Fibroblast of lung (primary cell): ENCODE measurements at regions not wholly inside any gene's neighbourhood (a gene's known extent, or its start where the extent isn't known, plus 50 kb on each side); places are given as distances from the start of the nearest gene placed in this dataset.

Source experiments
- EZH2 ChIP-seq: IDR thresholded peaks from 2 replicates; pipeline ENCODE4 v1.5.1; 2012; ENCODE audit warnings: low read length, control low read depth, mild to moderate bottlenecking; ENCODE audit errors: missing control alignments
- TF ChIP-seq, protein P1 (sequence below), 2 donors: IDR thresholded peaks in 1 of 2; conservative IDR thresholded peaks in 1 of 2; 1 replicate in 1 of 2; 2 replicates in 1 of 2; pipeline ENCODE4 v1.5.1; 2011 to 2012; ENCODE audit warnings: low read length in 2 of 2, control low read depth in 1 of 2, inconsistent platforms in 1 of 2, low read depth in 1 of 2, mild to moderate bottlenecking in 1 of 2

DNA sequence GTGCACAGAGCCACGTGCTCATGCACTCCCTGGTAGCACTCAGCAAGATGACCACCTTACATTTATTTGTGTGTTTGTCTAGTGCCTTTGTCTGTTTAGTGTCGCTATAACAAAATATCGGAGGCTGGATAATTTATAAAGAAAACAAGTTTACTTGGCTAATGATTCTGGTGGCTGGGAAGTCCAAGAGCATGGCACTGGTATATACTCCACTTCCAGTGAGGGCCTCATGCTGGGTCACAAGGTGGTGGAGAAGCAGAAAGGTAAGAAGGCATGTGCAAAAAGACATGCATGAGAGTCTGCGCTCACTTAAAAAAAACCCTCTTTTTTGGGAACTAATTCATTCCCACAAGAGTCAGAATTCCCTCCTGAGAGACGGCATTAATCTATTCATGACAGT is 52.5 kb upstream of the BOD1 start:
- TF ChIP-seq, protein P1, sequence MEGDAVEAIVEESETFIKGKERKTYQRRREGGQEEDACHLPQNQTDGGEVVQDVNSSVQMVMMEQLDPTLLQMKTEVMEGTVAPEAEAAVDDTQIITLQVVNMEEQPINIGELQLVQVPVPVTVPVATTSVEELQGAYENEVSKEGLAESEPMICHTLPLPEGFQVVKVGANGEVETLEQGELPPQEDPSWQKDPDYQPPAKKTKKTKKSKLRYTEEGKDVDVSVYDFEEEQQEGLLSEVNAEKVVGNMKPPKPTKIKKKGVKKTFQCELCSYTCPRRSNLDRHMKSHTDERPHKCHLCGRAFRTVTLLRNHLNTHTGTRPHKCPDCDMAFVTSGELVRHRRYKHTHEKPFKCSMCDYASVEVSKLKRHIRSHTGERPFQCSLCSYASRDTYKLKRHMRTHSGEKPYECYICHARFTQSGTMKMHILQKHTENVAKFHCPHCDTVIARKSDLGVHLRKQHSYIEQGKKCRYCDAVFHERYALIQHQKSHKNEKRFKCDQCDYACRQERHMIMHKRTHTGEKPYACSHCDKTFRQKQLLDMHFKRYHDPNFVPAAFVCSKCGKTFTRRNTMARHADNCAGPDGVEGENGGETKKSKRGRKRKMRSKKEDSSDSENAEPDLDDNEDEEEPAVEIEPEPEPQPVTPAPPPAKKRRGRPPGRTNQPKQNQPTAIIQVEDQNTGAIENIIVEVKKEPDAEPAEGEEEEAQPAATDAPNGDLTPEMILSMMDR (conservative IDR thresholded peaks at IDR 0.05 in 1 of 2, IDR thresholded peaks at IDR 0.05 in 1 of 2; ENCODE audit: low read depth in 1 of 2, low read length in 2 of 2): no peak
- TF ChIP-seq EZH2: no peak
